ENCODE measurements at regions not wholly inside any gene's neighbourhood (a gene's known extent, or its start where the extent isn't known, plus 50 kb on each side); places are given as distances from the start of the nearest gene placed in this dataset.

DNA sequence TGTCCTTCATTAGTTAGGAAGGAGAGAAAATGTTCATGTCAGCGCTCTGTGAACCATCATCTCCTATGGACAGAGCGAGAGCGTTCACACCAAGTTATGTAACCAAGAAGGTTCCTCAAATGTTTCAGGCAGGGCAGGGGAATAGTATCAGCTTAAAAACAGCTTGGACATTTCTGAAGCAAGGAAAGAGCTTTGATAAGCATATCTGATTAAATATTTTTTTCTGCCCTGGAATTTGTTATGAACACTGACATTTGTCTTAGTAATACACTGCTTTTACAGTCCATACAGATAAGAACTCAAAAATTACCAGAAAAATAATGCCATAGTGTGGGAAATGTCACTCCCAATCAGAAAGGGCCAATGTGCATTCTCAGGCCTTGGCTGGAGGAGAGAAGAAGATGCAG, 66.3 kb upstream of the LIFR start:
- TF ChIP-seq EZH2phosphoT487 (IDR thresholded peaks at IDR 0.05): no peak
- no peak for TF ChIP-seq EZH2 (IDR thresholded peaks at IDR 0.05)

All from neural progenitor cell (in vitro differentiated cells).